Transverse colon (tissue), 4 donors: ENCODE measurements at regions not wholly inside any gene's neighbourhood (a gene's known extent, or its start where the extent isn't known, plus 50 kb on each side); places are given as distances from the start of the nearest gene placed in this dataset.
A peak's percentile ranks its signal among the peaks of the same experiment; 100 is the strongest.

Source experiments
- DNase-seq: peaks from one replicate; pipeline ENCODE4 v3.0.0-alpha.2; 2019
- H3K27ac ChIP-seq, 4 donors: fragments of 200-600 bp; sonication (generic); 2 replicates each; pipeline ENCODE4 v1.5.1; 2016 to 2018; ENCODE audit warnings: inconsistent platforms in 4 of 4
- H3K27me3 ChIP-seq: fragments of 200-600 bp; sonication (generic); 2 replicates; pipeline ENCODE4 v1.5.1; 2017; ENCODE audit warnings: inconsistent platforms
- H3K36me3 ChIP-seq, 4 donors: fragments of 200-600 bp; sonication (generic); 2 replicates each; pipeline ENCODE4 v1.5.1; 2017 to 2019; ENCODE audit warnings: inconsistent platforms in 4 of 4
- H3K4me1 ChIP-seq, 4 donors: fragments of 200-600 bp; sonication (generic); 2 replicates each; pipeline ENCODE4 v1.5.1; 2017 to 2020; ENCODE audit warnings: inconsistent platforms in 4 of 4
- H3K4me3 ChIP-seq, 4 donors: fragments of 200-600 bp; sonication (generic); 1 replicate in 1 of 4; 2 replicates in 3 of 4; pipeline versions ENCODE4 v1.5.1 to v1.6.1; 2017 to 2019; ENCODE audit warnings: inconsistent platforms in 4 of 4
- H3K9me3 ChIP-seq, 2 donors: fragments of 200-600 bp; sonication (generic); 2 replicates each; pipeline ENCODE4 v1.5.1; 2017 to 2019; ENCODE audit warnings: inconsistent platforms in 2 of 2
- CTCF ChIP-seq, 5 experiments: fragments of 200-600 bp in 3 of 5; fragments of 450-650 bp in 2 of 5; sonication (generic) in 3 of 5; IDR thresholded peaks; 1 replicate in 2 of 5; 2 replicates in 3 of 5; pipeline ENCODE4 v1.5.1; 2016 to 2017; ENCODE audit warnings: antibody characterized with exemption in 5 of 5, inconsistent platforms in 3 of 5, mild to moderate bottlenecking in 2 of 5, moderate library complexity in 1 of 5
- EP300 ChIP-seq: sonication (generic); formaldehyde crosslinking; IDR thresholded peaks from one replicate; pipeline ENCODE4 v1.6.1; 2017; ENCODE audit warnings: antibody characterized with exemption, low read depth
- POLR2A ChIP-seq: fragments of 450-650 bp; IDR thresholded peaks from one replicate; pipeline ENCODE4 v1.6.1; 2016; ENCODE audit warnings: antibody characterized with exemption, mild to moderate bottlenecking, moderate library complexity
- POLR2AphosphoS5 ChIP-seq, 3 donors: sonication (generic); formaldehyde crosslinking; IDR thresholded peaks; one replicate each; pipeline ENCODE4 v1.6.1; 2016; ENCODE audit warnings: antibody characterized with exemption in 3 of 3
- WGBS, 2 donors: methylation state at CpG; one replicate each; pipeline ENCODE4 v1.1.5; 2018; ENCODE audit warnings: low coverage in 1 of 2; 5-methylcytosine and 5-hydroxymethylcytosine counted together
- in situ Hi-C, 4 donors: fragments of 200-750 bp; cut with MboI; loops; one replicate each; pipeline versions ENCODE4 v1.15.0 to v1.15.1; 2017; ENCODE audit warnings: low sequenced_read_pairs in 3 of 4, low pct_ligation_motif_present in 1 of 4, low pct_unique_long_range_greater_than_20kb in 1 of 4
- intact Hi-C: fragments of 100-400 bp; cut with DNase I; formaldehyde crosslinking; loops from one replicate; pipeline ENCODE4 v1.15.1; 2023; ENCODE audit warnings: low total_unique reads

- intact Hi-C loops, result no loop called here
- Histone ChIP-seq H3K9me3 (no peaks in the 10 kb centered on the region), H3K4me3 (no peak overlapping the region), H3K36me3 (no peaks in the 10 kb centered on the region), H3K27ac (no peak overlapping the region), H3K4me1 (peaks cover 6 to 33% (median 11%) of the 10 kb centered on the region in 4 donors), H3K27me3 (no peaks in the 10 kb centered on the region)
- 77 to 94% methylated on average over 2 of the region's 2 CpGs for WGBS, 2 donors
- no peak for DNase-seq
- no peak for TF ChIP-seq CTCF (IDR thresholded peaks at IDR 0.05)
- TF ChIP-seq POLR2AphosphoS5 (IDR thresholded peaks at IDR 0.05), result no peak
- in situ Hi-C loops, result no loop called here
Observed at GRCh38 chr6:11922901-11923300, 89.2 kb upstream of the HIVEP1 start.

- in situ Hi-C loops (no loop called here), intact Hi-C loops (no loop called here)
Observed at GRCh38 chr6:11921751-11922150, 90.4 kb upstream of the HIVEP1 start.

GRCh38 chr6:11921017-11921438, 91.1 kb upstream of the HIVEP1 start:
- in situ Hi-C loops, result no loop called here
- Histone ChIP-seq H3K4me3 (no peak overlapping the region), H3K36me3 (no peaks in the 10 kb centered on the region), H3K4me1 (peaks cover 6 to 36% (median 12%) of the 10 kb centered on the region in 4 donors), H3K27me3 (no peaks in the 10 kb centered on the region), H3K9me3 (no peaks in the 10 kb centered on the region), H3K27ac (peak overlapping the region; percentile 47 to 64 (median 52))
- intact Hi-C loops, result no loop called here
- no peak for TF ChIP-seq EP300
- TF ChIP-seq POLR2AphosphoS5 (IDR thresholded peaks at IDR 0.05), result no peak
- TF ChIP-seq POLR2A, result no peak
- TF ChIP-seq CTCF (IDR thresholded peaks at IDR 0.05), result no peak
- peak; percentile 53 for DNase-seq
- 43% methylated on average over 5 of the region's 5 CpGs; no CpG with 5 or more reads in 1 of the 2 donors for WGBS, 2 donors

More at GRCh38 chr6:11921751-11922150, 90.4 kb upstream of the HIVEP1 start:
- H3K27me3 ChIP-seq, result no peaks in the 10 kb centered on the region
- H3K36me3 ChIP-seq, result no peaks in the 10 kb centered on the region
- H3K4me1 ChIP-seq, result peaks cover 6 to 36% (median 12%) of the 10 kb centered on the region in 4 donors
- no peak overlapping the region for H3K4me3 ChIP-seq
- DNase-seq, result no peak
- no peak for TF ChIP-seq EP300
- peak overlapping the region in 2 of 4 donors; percentile 51 to 53 for H3K27ac ChIP-seq
- 69 to 73% methylated on average over 2 of the region's 2 CpGs for WGBS, 2 donors
- no peaks in the 10 kb centered on the region for H3K9me3 ChIP-seq

GRCh38 chr6:11920566-11920965, 91.5 kb upstream of the HIVEP1 start:
- Histone ChIP-seq H3K4me1 (peaks cover 6 to 36% (median 12%) of the 10 kb centered on the region in 4 donors), H3K27ac (peak overlapping the region; percentile 47 to 64 (median 52)), H3K9me3 (no peaks in the 10 kb centered on the region), H3K4me3 (no peak overlapping the region), H3K27me3 (no peaks in the 10 kb centered on the region), H3K36me3 (no peaks in the 10 kb centered on the region)
- no peak for TF ChIP-seq POLR2A
- TF ChIP-seq CTCF (IDR thresholded peaks at IDR 0.05), result no peak
- TF ChIP-seq EP300, result no peak
- no peak for TF ChIP-seq POLR2AphosphoS5 (IDR thresholded peaks at IDR 0.05)
- DNase-seq, result no peak
- in situ Hi-C loops, result no loop called here
- intact Hi-C loops, result no loop called here
- WGBS, 2 donors, result 90% methylated on average over 3 of the region's 3 CpGs; no CpG with 5 or more reads in 1 of the 2 donors
